ENCODE measurements at regions not wholly inside any gene's neighbourhood (a gene's known extent, or its start where the extent isn't known, plus 50 kb on each side); places are given as distances from the start of the nearest gene placed in this dataset.

DNA sequence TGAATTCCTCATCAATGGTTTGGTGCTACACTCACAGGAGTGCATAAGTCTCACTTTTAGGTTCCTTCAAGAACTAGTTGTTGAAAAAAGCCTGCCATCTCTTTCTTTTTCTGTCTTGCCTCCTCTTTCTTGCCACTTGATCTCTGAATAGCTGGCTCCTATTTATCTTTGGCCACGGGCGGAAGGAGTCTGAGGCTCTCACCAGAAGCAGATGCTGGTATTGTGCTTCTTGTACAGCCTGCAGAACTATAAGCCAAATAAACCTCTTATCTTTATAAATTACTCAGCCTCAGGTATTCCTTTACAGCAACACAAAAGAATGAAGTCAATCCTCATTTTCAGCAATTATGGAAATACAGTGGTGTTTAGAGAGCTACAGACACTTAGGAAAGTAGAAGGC, 247.1 kb upstream of the PRR16 start:
- no peak overlapping the region for H3K4me3 ChIP-seq (replicated peaks in 1 of 3; ENCODE audit: insufficient read depth in 1 of 3, low read depth in 2 of 3, low read length in 3 of 3)
- ChIA-PET POLR2A (no interaction called here), CTCF (ENCODE audit: low intra/inter-chr PET ratio, low total read pairs) (no interaction called here)
- H3K79me2 ChIP-seq (ENCODE audit: insufficient read depth, low read length), result no peaks in the 10 kb centered on the region
- H3K4me2 ChIP-seq (ENCODE audit: low read depth, low read length), result no peak overlapping the region
- WGBS (ENCODE audit: low lambda C conversion rate), result 0% methylated on average over 2 of the region's 2 CpGs
- no peak for FAIRE-seq
- DNase-seq (ENCODE audit: low spot score), result no peak
- no peaks in the 10 kb centered on the region for H4K20me1 ChIP-seq (ENCODE audit: insufficient read depth, low read length)
- BruUV-seq (replicated peaks), result no TSS peak
- no peaks in the 10 kb centered on the region; a peak in 1 of 5 replicates for H3K27me3 ChIP-seq (ENCODE audit: control insufficient read depth in 1 of 2, insufficient read depth in 2 of 2, low read length in 2 of 2)
- H3K36me3 ChIP-seq (replicated peaks in 1 of 2; ENCODE audit: control insufficient read depth in 1 of 2, insufficient read depth in 2 of 2, low read length in 2 of 2), result no peaks in the 10 kb centered on the region
- peaks cover 3% of the 10 kb centered on the region; the same call in 1 of the 2 replicates for H3K9me3 ChIP-seq (ENCODE audit: low read length)
- in situ Hi-C loops (cut with HindIII; ENCODE audit: extremely low pct_ligation_motif_present, low pct_unique_long_range_greater_than_20kb), result no loop called here
- H2AFZ ChIP-seq (ENCODE audit: low read length), result no peak overlapping the region
- no peak for ATAC-seq
- intact Hi-C loops (cut with micrococcal nuclease; ENCODE audit: unreplicated experiment), result no loop called here
- no peak overlapping the region for H3K9ac ChIP-seq (ENCODE audit: insufficient read depth, low read depth, low read length)
- H3K4me1 ChIP-seq (ENCODE audit: insufficient read depth, low read length), result no peaks in the 10 kb centered on the region
- H3K27ac ChIP-seq (ENCODE audit: extremely low read length, insufficient read depth, low read length), result no peak overlapping the region
- no peak for TF ChIP-seq TAF1 (CRISPR knock-in tag; IDR thresholded peaks at IDR 0.05)
- TF ChIP-seq, protein P1, sequence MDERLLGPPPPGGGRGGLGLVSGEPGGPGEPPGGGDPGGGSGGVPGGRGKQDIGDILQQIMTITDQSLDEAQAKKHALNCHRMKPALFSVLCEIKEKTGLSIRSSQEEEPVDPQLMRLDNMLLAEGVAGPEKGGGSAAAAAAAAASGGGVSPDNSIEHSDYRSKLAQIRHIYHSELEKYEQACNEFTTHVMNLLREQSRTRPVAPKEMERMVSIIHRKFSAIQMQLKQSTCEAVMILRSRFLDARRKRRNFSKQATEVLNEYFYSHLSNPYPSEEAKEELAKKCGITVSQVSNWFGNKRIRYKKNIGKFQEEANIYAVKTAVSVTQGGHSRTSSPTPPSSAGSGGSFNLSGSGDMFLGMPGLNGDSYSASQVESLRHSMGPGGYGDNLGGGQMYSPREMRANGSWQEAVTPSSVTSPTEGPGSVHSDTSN (CRISPR knock-in tag; IDR thresholded peaks at IDR 0.05), result no peak
- no peak for TF ChIP-seq ARHGAP35 (CRISPR knock-in tag; IDR thresholded peaks at IDR 0.05; ENCODE audit: borderline replicate concordance)
- TF ChIP-seq ZBTB3 (CRISPR knock-in tag; IDR thresholded peaks at IDR 0.05; ENCODE audit: borderline replicate concordance, low read depth), result no peak
- no peak for TF ChIP-seq JUN (CRISPR knock-in tag; IDR thresholded peaks at IDR 0.05)
- TF ChIP-seq, protein P2, sequence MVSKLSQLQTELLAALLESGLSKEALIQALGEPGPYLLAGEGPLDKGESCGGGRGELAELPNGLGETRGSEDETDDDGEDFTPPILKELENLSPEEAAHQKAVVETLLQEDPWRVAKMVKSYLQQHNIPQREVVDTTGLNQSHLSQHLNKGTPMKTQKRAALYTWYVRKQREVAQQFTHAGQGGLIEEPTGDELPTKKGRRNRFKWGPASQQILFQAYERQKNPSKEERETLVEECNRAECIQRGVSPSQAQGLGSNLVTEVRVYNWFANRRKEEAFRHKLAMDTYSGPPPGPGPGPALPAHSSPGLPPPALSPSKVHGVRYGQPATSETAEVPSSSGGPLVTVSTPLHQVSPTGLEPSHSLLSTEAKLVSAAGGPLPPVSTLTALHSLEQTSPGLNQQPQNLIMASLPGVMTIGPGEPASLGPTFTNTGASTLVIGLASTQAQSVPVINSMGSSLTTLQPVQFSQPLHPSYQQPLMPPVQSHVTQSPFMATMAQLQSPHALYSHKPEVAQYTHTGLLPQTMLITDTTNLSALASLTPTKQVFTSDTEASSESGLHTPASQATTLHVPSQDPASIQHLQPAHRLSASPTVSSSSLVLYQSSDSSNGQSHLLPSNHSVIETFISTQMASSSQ (IDR thresholded peaks at IDR 0.05; ENCODE audit: low read depth), result no peak
- TF ChIP-seq, protein P2 (CRISPR knock-in tag; IDR thresholded peaks at IDR 0.05; ENCODE audit: borderline replicate concordance), result no peak
- TF ChIP-seq KLF16 (CRISPR knock-in tag; IDR thresholded peaks at IDR 0.05), result no peak
- no peak for TF ChIP-seq HNRNPLL (IDR thresholded peaks at IDR 0.05; ENCODE audit: low read depth, low read length, poor library complexity, severe bottlenecking)
- TF ChIP-seq PLSCR1 (CRISPR knock-in tag; IDR thresholded peaks at IDR 0.05; ENCODE audit: borderline replicate concordance), result no peak
- no peak for TF ChIP-seq FOXO1 (CRISPR knock-in tag; IDR thresholded peaks at IDR 0.05)
- TF ChIP-seq ZFP36L1 (CRISPR knock-in tag; IDR thresholded peaks at IDR 0.05), result no peak
- TF ChIP-seq SMAD9 (CRISPR knock-in tag; IDR thresholded peaks at IDR 0.05), result no peak
- TF ChIP-seq, protein P3, sequence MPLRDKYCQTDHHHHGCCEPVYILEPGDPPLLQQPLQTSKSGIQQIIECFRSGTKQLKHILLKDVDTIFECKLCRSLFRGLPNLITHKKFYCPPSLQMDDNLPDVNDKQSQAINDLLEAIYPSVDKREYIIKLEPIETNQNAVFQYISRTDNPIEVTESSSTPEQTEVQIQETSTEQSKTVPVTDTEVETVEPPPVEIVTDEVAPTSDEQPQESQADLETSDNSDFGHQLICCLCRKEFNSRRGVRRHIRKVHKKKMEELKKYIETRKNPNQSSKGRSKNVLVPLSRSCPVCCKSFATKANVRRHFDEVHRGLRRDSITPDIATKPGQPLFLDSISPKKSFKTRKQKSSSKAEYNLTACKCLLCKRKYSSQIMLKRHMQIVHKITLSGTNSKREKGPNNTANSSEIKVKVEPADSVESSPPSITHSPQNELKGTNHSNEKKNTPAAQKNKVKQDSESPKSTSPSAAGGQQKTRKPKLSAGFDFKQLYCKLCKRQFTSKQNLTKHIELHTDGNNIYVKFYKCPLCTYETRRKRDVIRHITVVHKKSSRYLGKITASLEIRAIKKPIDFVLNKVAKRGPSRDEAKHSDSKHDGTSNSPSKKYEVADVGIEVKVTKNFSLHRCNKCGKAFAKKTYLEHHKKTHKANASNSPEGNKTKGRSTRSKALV (CRISPR knock-in tag; IDR thresholded peaks at IDR 0.05), result no peak
- TF ChIP-seq, protein P4, sequence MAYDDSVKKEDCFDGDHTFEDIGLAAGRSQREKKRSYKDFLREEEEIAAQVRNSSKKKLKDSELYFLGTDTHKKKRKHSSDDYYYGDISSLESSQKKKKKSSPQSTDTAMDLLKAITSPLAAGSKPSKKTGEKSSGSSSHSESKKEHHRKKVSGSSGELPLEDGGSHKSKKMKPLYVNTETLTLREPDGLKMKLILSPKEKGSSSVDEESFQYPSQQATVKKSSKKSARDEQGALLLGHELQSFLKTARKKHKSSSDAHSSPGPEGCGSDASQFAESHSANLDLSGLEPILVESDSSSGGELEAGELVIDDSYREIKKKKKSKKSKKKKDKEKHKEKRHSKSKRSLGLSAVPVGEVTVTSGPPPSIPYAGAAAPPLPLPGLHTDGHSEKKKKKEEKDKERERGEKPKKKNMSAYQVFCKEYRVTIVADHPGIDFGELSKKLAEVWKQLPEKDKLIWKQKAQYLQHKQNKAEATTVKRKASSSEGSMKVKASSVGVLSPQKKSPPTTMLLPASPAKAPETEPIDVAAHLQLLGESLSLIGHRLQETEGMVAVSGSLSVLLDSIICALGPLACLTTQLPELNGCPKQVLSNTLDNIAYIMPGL (CRISPR knock-in tag; IDR thresholded peaks at IDR 0.05; ENCODE audit: borderline replicate concordance in 1 of 2, low read depth in 1 of 2), result no peak

All from HepG2 (cell line).